Thoracic aorta (tissue), 2 donors: ENCODE measurements at regions not wholly inside any gene's neighbourhood (a gene's known extent, or its start where the extent isn't known, plus 50 kb on each side); places are given as distances from the start of the nearest gene placed in this dataset.
"Not testable (repeated sequence)": the region's sequence is repeated elsewhere in the genome, so short reads cannot be mapped to it uniquely, and the experiment has no call there.

Experiments
- ATAC-seq: fragments of 150-250 bp; one replicate; pipeline ENCODE4 v1.8.0; 2017; ENCODE audit warnings: low read depth; ENCODE audit not compliant: insufficient number of reproducible peaks, low FRiP score
- DNase-seq: peaks from one replicate; pipeline ENCODE4 v3.0.0-alpha.2; 2020; ENCODE audit warnings: low spot score
- H3K27ac ChIP-seq, 2 donors: fragments of 200-600 bp; sonication (generic); 1 replicate in 1 of 2; 2 replicates in 1 of 2; pipeline ENCODE4 v1.5.1; 2016; ENCODE audit warnings: mild to moderate bottlenecking in 2 of 2, moderate library complexity in 2 of 2
- H3K27me3 ChIP-seq: fragments of 200-600 bp; sonication (generic); replicated peaks from 2 replicates; pipeline ENCODE4 v1.6.0; 2016; ENCODE audit warnings: mild to moderate bottlenecking; ENCODE audit not compliant: insufficient read depth
- H3K36me3 ChIP-seq: fragments of 200-600 bp; sonication (generic); one replicate; pipeline ENCODE4 v1.5.1; 2016
- H3K4me1 ChIP-seq, 2 donors: fragments of 200-600 bp; sonication (generic); 1 replicate in 1 of 2; 2 replicates in 1 of 2; pipeline versions ENCODE4 v1.5.1 to v1.6.0; 2016; ENCODE audit warnings: low read depth in 2 of 2, mild to moderate bottlenecking in 1 of 2; ENCODE audit not compliant: control insufficient read depth in 1 of 2
- H3K4me3 ChIP-seq: fragments of 200-600 bp; sonication (generic); 2 replicates; pipeline ENCODE4 v1.5.1; 2016; ENCODE audit warnings: mild to moderate bottlenecking
- H3K9me3 ChIP-seq: fragments of 200-600 bp; sonication (generic); 2 replicates; pipeline ENCODE4 v1.5.1; 2016
- CTCF ChIP-seq: fragments of 200-600 bp; sonication (generic); IDR thresholded peaks from one replicate; pipeline ENCODE4 v1.5.1; 2019; ENCODE audit warnings: antibody characterized with exemption

DNA sequence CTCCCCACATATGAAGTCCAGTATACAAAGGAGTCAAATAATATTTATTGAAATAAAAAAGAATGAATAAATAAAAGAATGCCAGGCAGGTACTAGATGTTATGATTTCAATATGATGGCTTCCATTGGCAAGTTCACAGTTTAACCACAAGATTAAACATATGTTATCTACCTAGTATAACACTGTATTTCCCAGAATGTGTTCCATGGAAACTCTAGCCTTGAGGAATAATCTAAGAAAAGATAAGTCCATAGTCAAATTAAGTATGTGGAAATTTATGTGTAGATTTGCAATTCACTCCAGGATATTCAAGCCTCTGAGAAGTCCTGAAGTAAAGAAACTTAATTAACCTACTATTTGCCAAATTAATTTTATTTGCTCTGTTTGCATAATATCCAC is 71.1 kb upstream of the FMNL2 start:
- Histone ChIP-seq H3K36me3 (no peaks in the 10 kb centered on the region), H3K9me3 (peaks cover 4% of the 10 kb centered on the region), H3K27me3 (no peaks in the 10 kb centered on the region), H3K4me1 (no peaks in the 10 kb centered on the region), H3K4me3 (no peak overlapping the region), H3K27ac (no peak overlapping the region)
- no peak for DNase-seq
- TF ChIP-seq CTCF = no peak
- no peak for ATAC-seq

DNA sequence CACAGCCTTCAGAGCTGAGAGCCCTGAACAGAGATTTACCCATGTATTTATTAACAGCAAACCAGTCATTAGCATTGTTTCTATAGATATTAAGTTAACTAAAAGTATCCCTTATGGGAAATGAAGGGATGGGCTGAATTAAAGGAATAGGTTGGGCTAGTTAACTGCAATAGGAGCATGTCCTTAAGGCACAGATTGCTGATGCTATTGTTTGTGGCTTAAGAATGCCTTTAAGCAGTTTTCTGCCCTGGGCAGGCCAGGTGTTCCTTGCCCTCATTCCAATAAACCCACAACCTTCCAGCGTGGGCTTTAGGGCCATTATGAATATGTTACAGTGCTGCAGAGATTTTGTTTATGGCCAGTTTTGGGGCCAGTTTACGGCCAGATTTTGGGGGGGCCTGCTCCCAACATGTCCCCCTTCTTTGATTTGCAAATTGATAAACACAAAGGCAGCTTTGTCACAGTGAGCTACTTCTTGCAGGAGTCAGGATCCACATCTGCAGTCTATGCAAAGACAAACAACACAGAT is 61.2 kb upstream of the FMNL2 start:
- not testable (repeated sequence) for H3K27me3 ChIP-seq, DNase-seq, H3K4me1 ChIP-seq, ATAC-seq, H3K4me3 ChIP-seq, H3K9me3 ChIP-seq, H3K36me3 ChIP-seq, H3K27ac ChIP-seq

DNA sequence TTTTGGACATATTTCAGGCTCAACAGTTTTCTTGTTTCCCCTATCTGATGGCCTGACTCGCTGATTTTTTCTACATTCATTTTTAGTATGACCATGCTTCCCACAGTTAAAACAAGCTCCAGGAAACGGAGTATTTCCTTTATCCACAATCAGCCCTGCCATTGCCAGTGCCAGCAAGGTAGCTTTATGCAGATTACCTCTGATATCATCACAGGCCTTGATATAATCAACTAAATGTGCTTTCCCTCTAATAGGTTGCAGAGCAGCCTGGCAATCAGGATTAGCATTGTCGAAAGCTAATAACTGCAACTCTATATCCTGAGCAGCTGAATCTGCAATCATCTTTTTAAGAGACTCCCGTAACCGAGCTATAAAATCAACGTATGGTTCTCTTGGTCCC is 57.1 kb upstream of the FMNL2 start:
- not testable (repeated sequence) for H3K27ac ChIP-seq, ATAC-seq, DNase-seq, H3K4me1 ChIP-seq, H3K27me3 ChIP-seq, H3K4me3 ChIP-seq, H3K9me3 ChIP-seq, H3K36me3 ChIP-seq

DNA sequence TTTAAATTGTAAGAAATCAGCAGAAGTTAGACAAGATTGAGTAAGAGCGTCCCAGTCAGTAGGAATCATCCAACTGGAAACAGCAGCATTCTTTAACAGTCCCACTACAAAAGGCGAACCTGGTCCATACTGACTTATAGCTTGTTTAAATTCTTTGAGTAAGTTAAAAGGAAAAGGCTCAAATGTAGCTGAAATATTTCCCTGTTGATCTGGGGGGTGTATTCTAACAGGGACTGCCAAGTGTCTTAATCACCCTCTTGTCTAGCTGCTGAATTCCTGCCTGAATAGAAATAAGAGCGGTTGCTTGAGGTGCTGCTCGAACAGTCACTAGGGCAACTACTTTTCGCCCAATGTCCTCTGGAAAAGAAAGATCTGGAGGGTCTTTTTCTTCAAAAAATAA is 56.4 kb upstream of the FMNL2 start:
- Histone ChIP-seq H3K36me3 (no peaks in the 10 kb centered on the region), H3K27ac (no peak overlapping the region), H3K9me3 (no peaks in the 10 kb centered on the region), H3K4me1 (no peaks in the 10 kb centered on the region), H3K4me3 (no peak overlapping the region), H3K27me3 (no peaks in the 10 kb centered on the region)
- ATAC-seq (no peak), DNase-seq (no peak)
- no peak for TF ChIP-seq CTCF

- H3K27ac ChIP-seq, DNase-seq, H3K9me3 ChIP-seq, H3K36me3 ChIP-seq, H3K4me3 ChIP-seq, ATAC-seq, H3K27me3 ChIP-seq, H3K4me1 ChIP-seq: not testable (repeated sequence)
These were observed 55.6 kb upstream of the FMNL2 start for GRCh38 chr2:152279367-152279766.

- DNase-seq = no peak
- H3K4me1 ChIP-seq = no peaks in the 10 kb centered on the region
- H3K9me3 ChIP-seq = no peaks in the 10 kb centered on the region
- no peak overlapping the region for H3K27ac ChIP-seq
- no peak for ATAC-seq
- no peaks in the 10 kb centered on the region for H3K36me3 ChIP-seq
- H3K27me3 ChIP-seq = no peaks in the 10 kb centered on the region
- no peak for TF ChIP-seq CTCF
- no peak overlapping the region for H3K4me3 ChIP-seq
These were observed 54.2 kb upstream of the FMNL2 start for GRCh38 chr2:152280780-152281179.

GRCh38 chr2:152283392-152283791 is 51.6 kb upstream of the FMNL2 start:
- ATAC-seq (no peak), DNase-seq (no peak)
- Histone ChIP-seq H3K27me3 (no peaks in the 10 kb centered on the region), H3K4me1 (no peaks in the 10 kb centered on the region), H3K9me3 (no peaks in the 10 kb centered on the region), H3K36me3 (no peaks in the 10 kb centered on the region), H3K27ac (no peak overlapping the region), H3K4me3 (no peak overlapping the region)
- no peak for TF ChIP-seq CTCF
